PFSK-1 (cell line): ENCODE measurements at regions not wholly inside any gene's neighbourhood (a gene's known extent, or its start where the extent isn't known, plus 50 kb on each side); places are given as distances from the start of the nearest gene placed in this dataset.

Experiments used
- FOXP2 ChIP-seq: optimal IDR thresholded peaks from 2 replicates; pipeline ENCODE3; 2011; ENCODE audit warnings: borderline replicate concordance, control low read depth, inconsistent platforms; ENCODE audit not compliant: insufficient read depth; ENCODE audit errors: extremely low read length, extremely low read depth
- POLR2AphosphoS5 ChIP-seq: IDR thresholded peaks from 2 replicates; pipeline ENCODE4 v1.6.1; 2012; ENCODE audit warnings: low read depth, mild to moderate bottlenecking, control low read depth, low read length, moderate library complexity
- REST ChIP-seq, 2 experiments: IDR thresholded peaks; 2 replicates each; pipeline versions ENCODE4 v1.6.1 to v1.8.0; 2011 to 2012; ENCODE audit warnings: low read depth in 2 of 2, low read length in 2 of 2, control low read depth in 1 of 2, inconsistent platforms in 1 of 2, mild to moderate bottlenecking in 1 of 2, moderate library complexity in 1 of 2; ENCODE audit not compliant: insufficient read depth in 1 of 2
- SIN3A ChIP-seq: IDR thresholded peaks from 2 replicates; pipeline ENCODE4 v1.6.1; 2012; ENCODE audit warnings: mild to moderate bottlenecking, low read length, moderate library complexity, borderline replicate concordance; ENCODE audit not compliant: insufficient read depth
- TAF1 ChIP-seq: IDR thresholded peaks from 2 replicates; pipeline ENCODE4 v1.6.1; 2012; ENCODE audit warnings: low read length, control low read depth, borderline replicate concordance; ENCODE audit not compliant: insufficient read depth

GRCh38 chr15:35139822-35140221, 54.7 kb upstream of the NANOGP8 start:
- TF ChIP-seq SIN3A (no peak), FOXP2 (no peak), TAF1 (no peak), POLR2AphosphoS5 (no peak)

GRCh38 chr15:35137190-35137574, 52.1 kb upstream of the NANOGP8 start:
- TF ChIP-seq SIN3A (no peak), REST (IDR thresholded peaks at IDR 0.05; ENCODE audit: insufficient read depth in 1 of 2, low read depth in 2 of 2, low read length in 2 of 2) (no peak), TAF1 (no peak), FOXP2 (no peak), POLR2AphosphoS5 (no peak)

- no peak for TF ChIP-seq POLR2AphosphoS5
- no peak for TF ChIP-seq TAF1
- no peak for TF ChIP-seq REST (IDR thresholded peaks at IDR 0.05; ENCODE audit: insufficient read depth in 1 of 2, low read depth in 2 of 2, low read length in 2 of 2)
- TF ChIP-seq FOXP2, result no peak
- no peak for TF ChIP-seq SIN3A
These were observed 51.5 kb upstream of the NANOGP8 start for GRCh38 chr15:35136321-35137189.
